MM.1S (cell line): ENCODE measurements at regions not wholly inside any gene's neighbourhood (a gene's known extent, or its start where the extent isn't known, plus 50 kb on each side); places are given as distances from the start of the nearest gene placed in this dataset.

Experiments
- CTCF ChIP-seq: fragments of 300-600 bp; sonication (generic); IDR thresholded peaks from 2 replicates; pipeline ENCODE4 v1.5.1; 2016; ENCODE audit warnings: antibody characterized with exemption, low read length, mixed read lengths
- EZH2 ChIP-seq: fragments of 300-600 bp; sonication (generic); optimal IDR thresholded peaks from 2 replicates; pipeline ENCODE3; 2017; ENCODE audit warnings: low read depth, mild to moderate bottlenecking, antibody characterized with exemption, low read length, mixed read lengths
- EZH2phosphoT487 ChIP-seq: fragments of 300-600 bp; sonication (generic); IDR thresholded peaks from 2 replicates; pipeline ENCODE4 v1.6.1; 2018; ENCODE audit warnings: antibody characterized with exemption, low read length

- TF ChIP-seq CTCF = no peak
- no peak for TF ChIP-seq EZH2
- TF ChIP-seq EZH2phosphoT487 = no peak
Measured at GRCh38 chr19:29129148-29129547, 83.8 kb downstream of the UQCRFS1 start.
